ENCODE measurements at regions not wholly inside any gene's neighbourhood (a gene's known extent, or its start where the extent isn't known, plus 50 kb on each side); places are given as distances from the start of the nearest gene placed in this dataset.

DNA sequence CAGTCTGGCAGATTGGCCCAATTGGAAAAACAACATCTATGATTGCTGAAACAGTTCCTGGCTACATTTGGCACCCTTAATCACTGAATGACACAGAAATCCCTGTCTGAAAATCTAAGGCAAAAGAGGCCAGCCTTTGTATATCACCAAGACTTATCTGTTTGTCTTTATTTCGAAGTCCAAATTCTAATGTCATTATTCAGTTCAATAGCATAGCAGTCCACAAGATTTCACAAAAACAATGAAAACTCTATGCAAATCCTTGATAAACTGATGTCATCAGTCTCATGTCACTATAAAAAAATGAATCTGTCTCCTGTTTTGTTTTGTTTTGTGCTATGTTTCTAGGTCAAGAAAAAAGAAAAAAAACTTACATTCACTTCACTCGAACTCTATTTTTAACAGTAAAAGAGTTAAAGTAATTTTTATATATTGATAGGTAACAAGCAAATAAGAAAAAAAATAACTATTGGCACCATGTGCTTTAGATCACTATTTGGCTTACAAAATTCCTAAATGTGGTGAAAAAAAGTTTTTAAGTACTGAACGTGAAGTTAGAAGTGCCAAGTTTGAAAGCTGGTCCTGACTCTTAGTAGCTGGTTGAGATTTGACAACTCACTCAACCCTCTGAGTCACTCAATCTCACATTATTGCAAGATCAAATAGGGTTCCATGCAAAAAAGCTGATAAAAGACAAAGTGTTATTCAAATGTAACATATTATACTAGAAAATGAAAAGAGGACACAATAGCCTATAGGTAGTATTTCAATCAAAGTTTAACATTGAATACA is 359.3 kb downstream of the IRS1 start:
- DNase-seq (ENCODE audit: low read depth, low spot score): no peak

DNA sequence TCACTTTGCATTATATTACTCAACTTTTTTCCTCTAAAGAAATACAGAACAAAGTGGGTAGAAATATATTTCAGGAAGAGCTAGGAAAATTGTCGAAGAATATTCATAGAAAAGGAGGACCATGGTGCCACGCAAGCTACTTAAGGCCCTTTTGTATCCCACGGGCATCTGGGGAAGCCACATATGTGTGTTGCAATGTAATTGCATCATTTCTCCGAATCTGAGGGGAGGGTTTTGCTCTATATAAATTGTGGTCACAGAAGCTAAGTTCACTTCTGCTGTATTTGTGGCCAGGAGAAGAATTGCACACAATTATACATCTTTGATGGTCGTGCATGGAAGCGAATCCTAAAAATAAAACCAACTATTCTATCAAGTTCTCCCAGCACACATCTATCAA is 360.3 kb downstream of the IRS1 start:
- no peak for DNase-seq (ENCODE audit: low read depth, low spot score)

DNA sequence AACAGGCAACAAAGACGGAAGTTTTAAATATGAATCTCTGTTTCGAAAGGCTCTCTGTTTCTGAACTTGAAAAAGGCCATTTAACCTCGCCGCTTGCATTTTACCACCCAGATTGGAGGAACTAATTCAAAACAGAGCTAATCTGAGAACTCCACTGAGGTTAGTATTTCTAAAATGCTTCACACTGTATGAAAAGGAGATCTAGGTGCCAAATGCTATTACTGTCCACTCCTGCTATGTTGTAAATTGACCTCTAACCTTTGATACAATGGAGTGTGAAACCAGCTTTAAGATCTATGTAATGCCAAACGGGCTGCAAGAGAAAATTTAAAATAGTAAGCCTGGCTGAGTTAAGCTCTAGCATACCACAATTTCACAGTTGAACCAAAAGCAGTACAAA is 364.5 kb downstream of the IRS1 start:
- no peak for DNase-seq (ENCODE audit: low read depth, low spot score)

DNA sequence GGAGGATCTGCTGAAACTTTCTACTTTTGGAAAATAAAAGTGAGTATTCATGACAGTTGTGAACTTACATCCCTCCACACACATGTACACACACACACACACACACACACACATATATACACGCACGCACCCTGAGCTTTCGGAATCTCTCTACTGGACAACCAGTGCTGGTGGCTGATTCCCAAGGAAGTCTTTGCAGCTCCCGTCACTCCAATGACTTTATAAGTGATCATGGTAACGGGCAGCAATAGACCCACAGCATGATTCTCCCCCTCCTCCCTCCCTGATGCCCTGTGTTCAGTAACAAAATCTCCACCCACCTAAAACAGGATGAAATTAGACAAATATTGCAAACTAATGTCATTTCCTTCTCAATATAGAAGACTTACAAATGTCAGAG is 364.9 kb downstream of the IRS1 start:
- DNase-seq (ENCODE audit: low read depth, low spot score): no peak

DNA sequence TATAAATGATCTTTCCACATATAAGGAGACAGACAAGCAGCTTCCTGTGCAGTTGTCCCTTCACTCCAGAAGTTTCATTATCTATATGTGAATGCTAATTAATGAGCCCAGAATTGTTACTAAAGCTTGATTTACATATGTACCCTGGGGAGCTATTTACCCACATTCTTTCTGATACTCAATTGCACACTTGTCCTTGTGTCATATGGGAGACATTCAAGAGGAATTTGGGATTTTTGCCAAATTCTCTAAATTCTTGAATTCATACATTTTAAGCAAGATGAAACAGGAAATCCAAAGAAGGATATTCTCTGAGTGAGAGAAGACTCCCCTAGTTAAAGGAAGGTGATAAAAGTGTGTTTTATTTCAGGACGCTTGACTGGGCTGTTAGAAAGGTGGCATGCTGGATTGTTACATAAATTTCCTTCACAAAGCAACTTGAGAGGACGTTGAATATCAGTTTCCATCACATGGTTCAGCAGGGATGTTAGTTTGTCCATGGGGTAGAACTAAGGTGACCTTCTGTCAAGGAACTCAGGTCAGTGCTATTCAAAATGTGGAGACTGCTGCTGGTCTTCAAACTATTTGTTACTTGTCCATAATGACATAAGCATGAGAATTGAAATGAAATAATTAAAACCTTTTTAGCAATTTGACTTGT is 368.2 kb downstream of the IRS1 start:
- DNase-seq (ENCODE audit: low read depth, low spot score): no peak

DNA sequence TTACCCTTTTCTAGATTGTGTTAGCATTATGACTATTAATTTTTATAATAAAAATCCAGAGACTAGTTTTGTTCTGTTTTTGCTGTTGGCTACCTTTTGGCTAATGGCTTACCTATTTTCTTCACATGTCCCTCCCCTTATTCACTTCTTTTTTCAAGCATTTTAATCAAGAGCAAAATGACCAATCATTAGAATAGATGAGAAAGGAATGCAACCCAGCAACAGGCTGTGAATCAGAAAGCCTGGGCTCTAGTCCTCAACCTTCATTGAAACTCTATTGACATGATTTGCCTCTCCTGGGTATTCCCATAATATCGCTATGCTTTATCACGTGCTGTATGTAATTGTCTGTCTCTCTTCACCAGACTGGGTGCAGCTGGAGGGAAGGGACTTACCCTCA is 370.1 kb downstream of the IRS1 start:
- DNase-seq (ENCODE audit: low read depth, low spot score): no peak

DNA sequence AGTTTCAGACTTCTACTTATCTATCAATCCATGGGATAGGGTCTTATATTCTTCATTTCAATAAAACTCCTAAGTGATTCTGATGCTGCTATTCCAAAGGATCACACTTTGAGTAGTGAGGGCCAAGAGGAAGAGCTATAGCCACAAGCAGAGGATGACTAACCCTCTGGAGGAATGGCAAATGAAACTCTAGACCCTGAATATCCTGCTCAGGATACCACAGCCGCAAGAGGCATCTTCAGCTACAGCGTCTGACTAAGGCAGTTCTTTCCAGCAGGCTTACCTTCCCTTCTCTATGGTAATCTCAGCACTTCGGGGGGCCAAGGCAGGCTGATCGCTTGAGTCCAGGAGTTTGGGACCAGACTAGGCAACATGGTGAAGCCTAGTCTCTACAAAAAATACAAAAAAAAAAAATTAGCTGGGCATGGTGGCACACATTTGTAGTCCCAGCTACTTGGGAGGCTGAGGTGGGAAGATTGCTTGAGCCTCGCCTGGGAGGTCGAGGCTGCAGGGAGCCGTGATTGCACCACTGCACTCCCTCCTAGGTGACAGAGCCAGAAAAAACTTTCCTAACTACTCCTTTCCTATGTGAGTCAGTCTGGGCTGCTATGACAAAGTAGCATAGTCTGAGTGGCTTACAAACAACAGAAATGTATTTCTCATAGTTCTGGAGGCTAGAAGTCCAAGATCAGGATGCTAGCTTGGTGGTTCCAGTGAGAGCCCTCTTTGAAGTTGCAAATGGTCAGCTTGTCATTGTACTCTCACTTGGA is 371.9 kb downstream of the IRS1 start:
- no peak for DNase-seq (ENCODE audit: low read depth, low spot score)

DNA sequence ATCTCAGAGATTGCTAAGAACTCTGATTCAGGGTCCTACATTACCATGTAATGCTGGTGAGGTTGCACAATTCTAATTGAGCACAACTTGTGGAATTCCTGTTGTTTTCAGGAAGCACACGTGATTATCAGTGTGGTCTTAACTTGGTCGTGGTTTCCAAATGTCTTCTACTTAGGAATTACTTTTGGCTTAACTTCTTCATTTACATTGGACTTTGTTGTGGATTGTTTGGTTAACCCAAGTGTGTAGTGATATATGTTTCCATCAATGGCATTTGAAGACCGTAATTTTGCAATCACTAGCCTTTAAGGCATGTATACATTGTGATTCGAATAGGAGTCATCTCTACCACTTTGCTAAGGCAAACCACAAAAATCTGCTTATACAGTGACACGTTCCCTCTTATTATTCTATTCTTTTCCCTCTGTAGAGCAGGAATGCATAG is 373.3 kb downstream of the IRS1 start:
- no peak for DNase-seq (ENCODE audit: low read depth, low spot score)

DNA sequence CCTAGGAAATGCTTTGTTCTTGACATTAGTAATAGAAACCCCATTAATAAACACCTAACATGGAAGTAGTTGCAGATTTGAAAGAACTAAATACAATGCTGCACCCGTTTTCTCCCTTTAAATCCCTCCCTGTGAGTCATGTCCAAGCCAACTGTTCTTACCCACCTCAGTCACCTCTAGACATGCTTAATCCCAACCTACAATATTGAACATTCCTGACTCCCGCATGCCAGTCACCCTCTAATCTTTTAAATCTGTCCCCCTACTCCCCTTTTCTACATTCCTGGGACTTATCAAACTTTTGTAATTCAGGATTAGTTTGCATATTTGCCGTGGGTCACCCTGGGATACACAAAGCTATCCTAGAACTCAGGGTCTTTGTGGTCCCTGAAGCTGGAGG is 374.6 kb downstream of the IRS1 start:
- no peak for DNase-seq (ENCODE audit: low read depth, low spot score)

DNA sequence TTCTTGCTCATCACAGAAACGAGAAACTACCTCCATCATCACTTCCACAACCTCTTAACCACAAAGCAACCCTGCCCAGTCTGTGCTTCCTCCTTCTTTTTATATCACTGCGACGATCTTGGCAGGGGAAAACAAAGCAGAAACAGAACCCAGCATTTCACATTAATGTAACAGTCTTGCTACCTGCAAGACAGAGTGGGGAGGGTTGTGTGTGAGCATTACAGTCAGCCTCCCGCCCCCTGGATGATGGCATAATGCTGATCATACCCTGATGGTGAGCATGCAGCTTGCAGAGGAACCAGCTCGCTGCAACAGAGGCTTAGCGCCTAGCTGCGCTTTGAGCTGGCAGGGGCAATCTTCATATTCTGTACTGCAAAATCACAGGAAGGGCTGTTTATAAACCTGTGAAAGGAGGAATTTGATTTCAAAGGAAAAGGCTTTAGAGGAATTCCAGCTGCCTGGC is 376.1 kb downstream of the IRS1 start:
- no peak for DNase-seq (ENCODE audit: low read depth, low spot score)

DNA sequence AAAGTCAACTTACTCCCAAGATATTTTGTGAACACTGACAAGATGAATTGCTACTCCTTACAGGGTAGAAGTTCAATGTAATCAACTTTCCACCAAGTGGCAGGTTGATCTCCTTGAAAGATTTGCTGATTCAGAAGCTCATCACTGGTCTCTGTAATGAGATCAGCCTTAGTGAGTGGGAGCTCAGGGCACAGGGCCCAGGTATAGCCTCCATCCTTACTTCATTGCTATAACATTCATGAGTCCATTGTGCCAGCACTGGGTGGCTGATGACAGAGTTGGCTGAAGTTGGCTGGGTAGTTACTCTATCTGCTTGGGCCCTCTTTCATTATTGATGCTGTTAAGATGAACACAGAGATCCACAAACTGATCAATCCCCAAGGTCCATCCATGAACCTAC is 379.0 kb downstream of the IRS1 start:
- no peak for DNase-seq (ENCODE audit: low read depth, low spot score)

DNA sequence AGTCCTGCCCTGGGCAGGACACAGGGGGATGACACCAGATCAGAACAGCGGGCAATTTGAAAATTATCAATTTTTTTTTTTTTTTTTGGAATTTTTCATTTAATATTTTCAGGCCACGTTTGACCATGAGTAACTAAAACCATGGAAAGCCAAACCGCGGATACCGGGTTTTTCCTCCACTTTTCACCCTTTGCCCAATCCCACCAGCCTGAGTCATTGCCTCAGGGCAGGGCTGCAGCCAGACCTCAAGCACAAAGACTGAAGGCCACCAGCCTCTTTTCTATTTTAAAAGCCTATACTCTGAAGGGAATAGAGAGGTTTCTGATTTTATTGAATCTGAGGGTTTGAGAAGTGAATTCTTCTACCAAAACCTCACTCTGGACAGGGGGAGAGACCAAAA is 381.1 kb downstream of the IRS1 start:
- DNase-seq (ENCODE audit: low read depth, low spot score): no peak

DNA sequence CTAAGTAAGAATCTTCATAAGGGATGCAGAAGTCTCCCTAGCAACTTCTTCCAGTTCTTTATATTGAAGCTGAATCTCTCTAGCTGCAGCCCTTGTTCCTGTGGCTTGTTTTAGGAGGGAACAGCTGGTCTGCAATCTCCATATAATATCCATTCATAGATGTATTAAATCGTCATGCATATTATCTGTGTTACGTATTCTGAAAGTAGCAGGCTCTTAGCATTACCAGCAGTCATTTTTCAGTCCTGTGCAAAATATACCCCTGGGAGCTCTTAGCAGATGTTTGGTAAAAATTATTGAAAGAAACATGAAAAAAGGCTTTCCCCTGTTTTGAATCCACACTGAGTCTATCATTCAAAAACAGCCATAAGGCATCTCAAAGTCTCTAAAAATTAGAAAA is 385.3 kb downstream of the IRS1 start:
- DNase-seq (ENCODE audit: low read depth, low spot score): no peak

DNA sequence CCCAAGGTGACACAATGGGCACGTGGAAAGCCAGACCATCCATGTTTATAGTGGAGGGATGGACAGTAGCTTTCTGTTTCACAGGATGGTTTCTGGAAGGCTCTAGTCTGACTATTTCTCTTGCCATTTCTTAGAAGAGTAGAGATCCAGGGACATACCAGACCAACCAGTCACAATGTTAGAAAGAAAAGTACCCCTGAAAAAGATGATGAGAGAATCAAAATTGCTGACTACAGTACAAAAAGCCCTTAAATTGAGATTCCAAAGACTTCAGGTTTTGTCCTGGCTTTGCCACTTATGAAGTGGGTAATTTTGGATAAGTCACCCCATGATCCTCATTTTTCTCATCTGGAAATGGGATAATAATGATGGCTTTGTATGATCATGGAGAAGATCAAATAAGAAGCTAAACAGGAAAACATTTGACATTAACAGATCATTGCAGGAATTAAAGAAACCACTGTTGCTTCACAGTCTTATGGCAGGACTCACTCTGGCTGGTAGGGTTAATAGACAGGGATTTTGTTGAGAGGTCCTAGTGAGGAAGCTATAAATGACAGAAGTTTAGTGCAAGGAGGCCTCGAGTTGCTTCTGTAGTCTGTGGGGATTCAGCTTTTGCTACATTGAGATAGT is 386.0 kb downstream of the IRS1 start:
- DNase-seq (ENCODE audit: low read depth, low spot score): no peak

DNA sequence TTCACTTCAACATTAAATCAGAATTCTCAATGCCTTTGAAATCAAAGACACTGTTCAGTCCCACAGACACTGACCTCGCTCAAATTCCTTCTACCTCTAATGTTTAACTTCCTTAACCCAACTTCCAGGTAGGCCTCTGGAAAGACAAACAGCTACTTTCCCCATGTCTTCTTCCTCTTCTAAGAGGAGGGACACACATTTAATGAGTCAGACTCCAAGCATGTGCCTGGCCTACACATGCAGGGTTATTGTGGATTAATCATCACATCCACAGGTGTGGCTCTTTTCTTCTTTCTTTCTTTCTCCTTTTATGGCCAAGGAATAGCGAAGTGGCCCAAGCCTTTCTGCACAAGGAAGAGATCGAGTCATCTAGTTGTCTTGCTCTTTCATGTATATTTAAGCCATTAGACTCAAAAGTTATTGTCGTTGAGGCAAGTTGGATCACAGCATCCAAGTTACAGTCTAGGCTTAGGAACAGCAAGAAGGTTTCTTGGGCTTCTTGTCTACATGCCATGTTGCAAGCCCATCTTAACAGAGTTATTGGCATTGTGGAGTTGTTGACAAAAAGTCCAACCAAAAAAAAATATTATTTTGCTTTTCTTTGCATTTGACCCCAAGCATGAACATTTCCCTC is 387.8 kb downstream of the IRS1 start:
- no peak for DNase-seq (ENCODE audit: low read depth, low spot score)

DNA sequence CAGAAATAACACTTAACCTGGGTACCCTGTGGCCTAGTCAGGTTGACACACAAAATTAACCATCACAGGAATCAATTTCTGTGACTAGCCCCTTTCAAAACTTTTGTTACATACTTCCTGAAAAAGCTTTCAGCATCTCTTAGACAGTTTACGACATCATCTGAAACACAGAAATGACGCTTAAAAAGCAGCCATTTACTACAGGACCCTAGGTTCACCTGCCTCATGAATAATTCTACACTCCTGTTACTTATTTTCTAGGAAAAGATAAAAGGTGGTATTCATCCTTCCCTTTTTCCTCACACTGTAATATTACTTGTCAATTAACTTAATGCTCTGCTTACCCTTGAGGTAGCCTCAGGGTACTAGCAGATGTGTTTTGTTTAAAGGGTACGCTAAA is 388.4 kb downstream of the IRS1 start:
- DNase-seq (ENCODE audit: low read depth, low spot score): no peak

DNA sequence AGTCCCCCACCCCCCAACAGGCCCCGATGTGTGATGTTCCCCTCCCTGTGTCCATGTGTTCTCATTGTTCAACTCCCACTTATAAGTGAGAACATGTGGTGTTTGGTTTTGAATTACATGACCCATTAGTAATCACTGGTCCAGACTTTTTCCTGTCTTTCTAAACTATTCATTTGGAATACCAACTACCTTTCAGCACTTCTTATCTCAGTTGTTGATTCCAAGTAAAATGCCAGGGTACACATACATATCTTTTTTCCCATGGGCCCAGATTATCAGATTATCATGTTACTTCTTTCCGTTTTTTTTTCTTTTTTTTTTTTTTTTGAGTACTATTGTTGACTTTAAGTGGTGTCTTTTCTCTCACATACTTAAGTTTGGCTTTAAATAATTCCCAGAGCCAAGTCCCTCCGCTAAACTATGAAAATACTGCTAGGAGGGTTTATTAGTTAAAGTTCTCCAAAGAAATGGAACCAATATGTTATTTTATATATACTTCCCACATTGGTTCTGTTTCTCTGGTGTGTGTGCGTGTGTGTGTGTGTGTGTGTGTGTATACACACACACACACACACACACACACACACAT is 389.3 kb downstream of the IRS1 start:
- DNase-seq (ENCODE audit: low read depth, low spot score): no peak

DNA sequence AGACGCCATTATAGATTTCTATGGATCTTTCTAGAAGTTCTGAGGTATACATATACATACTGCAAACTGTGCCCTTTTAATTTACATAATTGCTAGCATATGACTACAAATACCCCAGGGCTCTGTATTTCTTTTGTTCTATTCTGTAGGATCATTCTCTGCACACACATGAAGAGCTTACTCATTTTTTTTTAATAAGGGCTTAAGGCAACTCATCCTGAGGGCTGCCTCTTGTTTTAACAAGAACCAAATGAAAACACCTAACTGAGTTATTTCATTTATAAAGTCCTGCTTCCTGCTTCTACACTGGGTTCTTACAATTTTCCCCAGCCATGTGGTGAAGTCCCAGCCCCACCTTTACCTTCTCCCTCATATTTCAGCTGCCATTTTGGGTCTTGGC is 390.5 kb downstream of the IRS1 start:
- DNase-seq (ENCODE audit: low read depth, low spot score): no peak

DNA sequence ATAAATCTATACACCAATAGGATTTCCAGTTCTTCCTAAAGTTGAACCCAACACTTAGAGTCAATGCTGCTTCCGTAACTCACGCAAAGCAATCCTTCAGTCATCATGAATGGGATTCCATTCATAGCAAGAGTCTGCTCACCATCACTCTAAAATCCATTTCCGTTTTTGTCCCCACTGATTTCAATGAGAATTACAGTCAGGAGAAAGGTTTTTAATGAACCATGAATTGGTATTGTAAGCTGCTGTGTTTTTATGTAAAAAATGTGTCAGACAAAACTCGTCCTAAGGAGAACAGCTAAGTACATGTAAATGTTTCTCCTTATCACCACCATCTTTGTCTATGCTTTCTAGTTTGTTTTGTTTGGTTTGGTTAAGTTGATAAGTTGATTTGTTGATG is 391.5 kb downstream of the IRS1 start:
- no peak for DNase-seq (ENCODE audit: low read depth, low spot score)

DNA sequence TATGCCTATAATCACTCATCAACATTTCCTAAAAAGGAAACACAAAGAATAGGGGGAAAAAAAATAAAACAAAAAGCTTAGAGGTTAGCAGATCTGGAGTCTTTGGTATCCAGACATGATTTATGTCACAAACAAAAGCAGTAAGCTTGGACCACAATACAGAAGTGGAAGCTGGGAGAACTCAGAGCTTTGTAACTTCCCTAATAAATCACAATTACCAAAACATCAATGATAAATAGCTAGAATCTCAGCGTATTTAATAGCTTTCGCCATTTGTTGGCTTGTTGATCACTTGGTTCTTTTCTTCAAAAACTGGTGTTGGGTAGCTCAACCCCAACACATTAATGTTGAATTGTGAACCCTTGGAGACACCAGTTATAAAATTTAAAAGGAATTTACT is 392.5 kb downstream of the IRS1 start:
- DNase-seq (ENCODE audit: low read depth, low spot score): no peak

DNA sequence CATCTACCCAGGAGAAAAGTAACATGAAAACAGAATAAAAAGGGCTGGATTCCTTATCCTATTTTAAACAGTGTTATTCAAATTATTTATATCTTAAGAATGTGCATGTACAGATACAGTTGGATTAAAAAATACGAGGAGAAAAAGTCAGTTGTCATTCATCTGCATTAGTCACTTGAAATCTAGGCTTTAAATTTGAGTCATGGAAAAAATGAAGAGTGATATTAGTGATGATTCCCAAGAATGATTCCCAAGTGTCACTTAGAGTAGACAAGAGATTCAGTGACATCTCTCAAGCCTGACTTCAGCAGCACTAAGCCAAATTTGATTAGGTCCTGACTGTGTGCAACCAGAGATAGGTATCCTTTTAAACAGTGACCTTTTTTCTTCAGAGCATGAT is 394.2 kb downstream of the IRS1 start:
- no peak for DNase-seq (ENCODE audit: low read depth, low spot score)

Data from brain pericyte (primary cell).